HL-60 (cell line): ENCODE measurements at regions not wholly inside any gene's neighbourhood (a gene's known extent, or its start where the extent isn't known, plus 50 kb on each side); places are given as distances from the start of the nearest gene placed in this dataset.

ENCODE experiments used
- GABPA ChIP-seq: IDR thresholded peaks from 2 replicates; pipeline ENCODE4 v1.6.1; 2012; ENCODE audit warnings: low read depth
- POLR2AphosphoS5 ChIP-seq: IDR thresholded peaks from 2 replicates; pipeline ENCODE4 v1.6.1; 2012; ENCODE audit warnings: low read depth
- SPI1 ChIP-seq: IDR thresholded peaks from 2 replicates; pipeline ENCODE4 v1.6.1; 2012; ENCODE audit warnings: low read depth, mild to moderate bottlenecking, borderline replicate concordance
- TF ChIP-seq, protein P1 (sequence below): IDR thresholded peaks from one replicate; pipeline ENCODE4 v1.5.1; 2011; ENCODE audit warnings: low read length, control low read depth, inconsistent platforms; ENCODE audit not compliant: insufficient read depth
- TF ChIP-seq, protein P2 (sequence below): IDR thresholded peaks from 2 replicates; pipeline ENCODE4 v1.6.1; 2012; ENCODE audit warnings: low read depth; ENCODE audit not compliant: insufficient replicate concordance

DNA sequence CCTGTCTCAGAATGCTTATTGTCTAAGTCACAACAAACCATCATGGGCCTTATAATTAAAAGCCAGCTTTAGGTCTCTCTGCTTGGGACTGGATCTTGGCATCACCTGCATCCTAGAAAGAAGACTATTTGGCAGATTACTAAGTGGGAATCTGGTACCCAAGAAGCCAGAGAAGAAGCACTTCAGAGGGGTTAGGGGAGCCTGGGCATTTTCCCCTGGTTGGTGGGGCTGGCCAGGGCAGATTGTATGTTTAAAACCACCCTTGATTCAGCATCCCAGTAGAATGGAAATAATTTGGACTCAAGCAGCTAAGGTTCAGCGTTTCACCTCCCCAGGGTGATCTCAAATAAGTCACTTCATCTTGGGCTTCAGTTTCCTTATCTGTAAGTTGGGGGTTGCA is 193.7 kb downstream of the MIAT start:
- TF ChIP-seq, protein P1, sequence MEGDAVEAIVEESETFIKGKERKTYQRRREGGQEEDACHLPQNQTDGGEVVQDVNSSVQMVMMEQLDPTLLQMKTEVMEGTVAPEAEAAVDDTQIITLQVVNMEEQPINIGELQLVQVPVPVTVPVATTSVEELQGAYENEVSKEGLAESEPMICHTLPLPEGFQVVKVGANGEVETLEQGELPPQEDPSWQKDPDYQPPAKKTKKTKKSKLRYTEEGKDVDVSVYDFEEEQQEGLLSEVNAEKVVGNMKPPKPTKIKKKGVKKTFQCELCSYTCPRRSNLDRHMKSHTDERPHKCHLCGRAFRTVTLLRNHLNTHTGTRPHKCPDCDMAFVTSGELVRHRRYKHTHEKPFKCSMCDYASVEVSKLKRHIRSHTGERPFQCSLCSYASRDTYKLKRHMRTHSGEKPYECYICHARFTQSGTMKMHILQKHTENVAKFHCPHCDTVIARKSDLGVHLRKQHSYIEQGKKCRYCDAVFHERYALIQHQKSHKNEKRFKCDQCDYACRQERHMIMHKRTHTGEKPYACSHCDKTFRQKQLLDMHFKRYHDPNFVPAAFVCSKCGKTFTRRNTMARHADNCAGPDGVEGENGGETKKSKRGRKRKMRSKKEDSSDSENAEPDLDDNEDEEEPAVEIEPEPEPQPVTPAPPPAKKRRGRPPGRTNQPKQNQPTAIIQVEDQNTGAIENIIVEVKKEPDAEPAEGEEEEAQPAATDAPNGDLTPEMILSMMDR: no peak
- TF ChIP-seq, protein P2, sequence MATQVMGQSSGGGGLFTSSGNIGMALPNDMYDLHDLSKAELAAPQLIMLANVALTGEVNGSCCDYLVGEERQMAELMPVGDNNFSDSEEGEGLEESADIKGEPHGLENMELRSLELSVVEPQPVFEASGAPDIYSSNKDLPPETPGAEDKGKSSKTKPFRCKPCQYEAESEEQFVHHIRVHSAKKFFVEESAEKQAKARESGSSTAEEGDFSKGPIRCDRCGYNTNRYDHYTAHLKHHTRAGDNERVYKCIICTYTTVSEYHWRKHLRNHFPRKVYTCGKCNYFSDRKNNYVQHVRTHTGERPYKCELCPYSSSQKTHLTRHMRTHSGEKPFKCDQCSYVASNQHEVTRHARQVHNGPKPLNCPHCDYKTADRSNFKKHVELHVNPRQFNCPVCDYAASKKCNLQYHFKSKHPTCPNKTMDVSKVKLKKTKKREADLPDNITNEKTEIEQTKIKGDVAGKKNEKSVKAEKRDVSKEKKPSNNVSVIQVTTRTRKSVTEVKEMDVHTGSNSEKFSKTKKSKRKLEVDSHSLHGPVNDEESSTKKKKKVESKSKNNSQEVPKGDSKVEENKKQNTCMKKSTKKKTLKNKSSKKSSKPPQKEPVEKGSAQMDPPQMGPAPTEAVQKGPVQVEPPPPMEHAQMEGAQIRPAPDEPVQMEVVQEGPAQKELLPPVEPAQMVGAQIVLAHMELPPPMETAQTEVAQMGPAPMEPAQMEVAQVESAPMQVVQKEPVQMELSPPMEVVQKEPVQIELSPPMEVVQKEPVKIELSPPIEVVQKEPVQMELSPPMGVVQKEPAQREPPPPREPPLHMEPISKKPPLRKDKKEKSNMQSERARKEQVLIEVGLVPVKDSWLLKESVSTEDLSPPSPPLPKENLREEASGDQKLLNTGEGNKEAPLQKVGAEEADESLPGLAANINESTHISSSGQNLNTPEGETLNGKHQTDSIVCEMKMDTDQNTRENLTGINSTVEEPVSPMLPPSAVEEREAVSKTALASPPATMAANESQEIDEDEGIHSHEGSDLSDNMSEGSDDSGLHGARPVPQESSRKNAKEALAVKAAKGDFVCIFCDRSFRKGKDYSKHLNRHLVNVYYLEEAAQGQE: no peak
- TF ChIP-seq POLR2AphosphoS5: no peak
- no peak for TF ChIP-seq GABPA
- TF ChIP-seq SPI1: no peak
